ENCODE measurements at regions not wholly inside any gene's neighbourhood (a gene's known extent, or its start where the extent isn't known, plus 50 kb on each side); places are given as distances from the start of the nearest gene placed in this dataset.
"Not testable (repeated sequence)": the region's sequence is repeated elsewhere in the genome, so short reads cannot be mapped to it uniquely, and the experiment has no call there.

GRCh38 chr2:14756122-14756541 is 123.6 kb downstream of the LRATD1 start:
- no peak for DNase-seq

GRCh38 chr2:14756981-14757657 is 124.6 kb downstream of the LRATD1 start:
- no peak for DNase-seq

GRCh38 chr2:14759082-14759481 is 126.6 kb downstream of the LRATD1 start:
- DNase-seq: no peak

GRCh38 chr2:14760169-14760568 is 127.7 kb downstream of the LRATD1 start:
- DNase-seq: no peak

GRCh38 chr2:14761118-14761517 is 128.6 kb downstream of the LRATD1 start:
- DNase-seq: no peak

GRCh38 chr2:14773696-14774095 is 141.2 kb downstream of the LRATD1 start:
- no peak for DNase-seq

GRCh38 chr2:14774436-14774968 is 142.0 kb downstream of the LRATD1 start:
- DNase-seq: no peak

GRCh38 chr2:14776216-14776615 is 143.7 kb downstream of the LRATD1 start:
- DNase-seq: no peak

- no peak for DNase-seq
Observed at GRCh38 chr2:14778015-14778414, 145.5 kb downstream of the LRATD1 start.

- DNase-seq: no peak
Observed at GRCh38 chr2:14779252-14779651, 146.7 kb downstream of the LRATD1 start.

GRCh38 chr2:14781142-14781541 is 148.6 kb downstream of the LRATD1 start:
- DNase-seq: no peak

GRCh38 chr2:14788814-14789213 is 156.3 kb downstream of the LRATD1 start:
- DNase-seq: not testable (repeated sequence)

- no peak for DNase-seq
Observed at GRCh38 chr2:14790041-14790640, 157.6 kb downstream of the LRATD1 start.

GRCh38 chr2:14803994-14804393 is 171.5 kb downstream of the LRATD1 start:
- no peak for DNase-seq

- no peak for DNase-seq
Observed at GRCh38 chr2:14804902-14805301, 172.4 kb downstream of the LRATD1 start.

GRCh38 chr2:14806613-14807012 is 174.1 kb downstream of the LRATD1 start:
- DNase-seq: no peak

- peak; percentile 36 for DNase-seq
Observed at GRCh38 chr2:14815201-14815600, 182.7 kb downstream of the LRATD1 start.

- DNase-seq: no peak
Observed at GRCh38 chr2:14816069-14817060, 183.8 kb downstream of the LRATD1 start.

GRCh38 chr2:14817848-14818247 is 185.3 kb downstream of the LRATD1 start:
- DNase-seq: no peak

- no peak for DNase-seq
Observed at GRCh38 chr2:14826518-14826917, 194.0 kb downstream of the LRATD1 start.

- DNase-seq: no peak
Observed at GRCh38 chr2:14827226-14828023, 194.9 kb downstream of the LRATD1 start.

GRCh38 chr2:14828223-14828622 is 195.7 kb downstream of the LRATD1 start:
- DNase-seq: no peak
